PFSK-1 (cell line): ENCODE measurements at regions not wholly inside any gene's neighbourhood (a gene's known extent, or its start where the extent isn't known, plus 50 kb on each side); places are given as distances from the start of the nearest gene placed in this dataset.

Experiments used
- FOXP2 ChIP-seq: optimal IDR thresholded peaks from 2 replicates; pipeline ENCODE3; 2011; ENCODE audit warnings: borderline replicate concordance, control low read depth, inconsistent platforms; ENCODE audit not compliant: insufficient read depth; ENCODE audit errors: extremely low read length, extremely low read depth
- POLR2AphosphoS5 ChIP-seq: IDR thresholded peaks from 2 replicates; pipeline ENCODE4 v1.6.1; 2012; ENCODE audit warnings: low read depth, mild to moderate bottlenecking, control low read depth, low read length, moderate library complexity
- REST ChIP-seq, 2 experiments: IDR thresholded peaks; 2 replicates each; pipeline versions ENCODE4 v1.6.1 to v1.8.0; 2011 to 2012; ENCODE audit warnings: low read depth in 2 of 2, low read length in 2 of 2, control low read depth in 1 of 2, inconsistent platforms in 1 of 2, mild to moderate bottlenecking in 1 of 2, moderate library complexity in 1 of 2; ENCODE audit not compliant: insufficient read depth in 1 of 2
- SIN3A ChIP-seq: IDR thresholded peaks from 2 replicates; pipeline ENCODE4 v1.6.1; 2012; ENCODE audit warnings: mild to moderate bottlenecking, low read length, moderate library complexity, borderline replicate concordance; ENCODE audit not compliant: insufficient read depth
- TAF1 ChIP-seq: IDR thresholded peaks from 2 replicates; pipeline ENCODE4 v1.6.1; 2012; ENCODE audit warnings: low read length, control low read depth, borderline replicate concordance; ENCODE audit not compliant: insufficient read depth

GRCh38 chr7:136441835-136442234 is 426.6 kb upstream of the CHRM2 start:
- TF ChIP-seq REST (IDR thresholded peaks at IDR 0.05; ENCODE audit: insufficient read depth in 1 of 2, low read depth in 2 of 2, low read length in 2 of 2), result no peak
- TF ChIP-seq POLR2AphosphoS5, result no peak
- TF ChIP-seq FOXP2, result no peak
- TF ChIP-seq SIN3A, result no peak
- TF ChIP-seq TAF1, result no peak

DNA sequence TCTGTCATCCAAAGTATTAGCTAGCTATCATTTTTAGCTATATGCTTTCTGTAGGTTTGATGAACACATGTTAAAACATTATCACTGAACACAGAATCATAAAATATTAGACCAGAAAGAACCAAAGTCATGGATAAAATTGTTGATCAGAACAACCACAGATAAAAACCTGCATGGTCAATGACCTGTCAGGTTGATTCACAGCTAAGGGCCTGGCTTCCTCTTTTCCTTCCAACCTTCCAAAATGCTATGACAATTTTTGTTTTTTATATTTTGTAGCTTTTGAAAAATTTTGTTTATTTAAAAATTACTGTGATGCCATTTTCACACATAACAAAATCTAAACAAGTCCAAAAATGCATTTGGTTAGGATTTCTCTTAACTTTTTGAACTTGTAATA is 444.4 kb upstream of the CHRM2 start:
- TF ChIP-seq FOXP2, result no peak
- no peak for TF ChIP-seq SIN3A
- no peak for TF ChIP-seq REST (IDR thresholded peaks at IDR 0.05; ENCODE audit: insufficient read depth in 1 of 2, low read depth in 2 of 2, low read length in 2 of 2)
- TF ChIP-seq POLR2AphosphoS5, result no peak
- TF ChIP-seq TAF1, result no peak

DNA sequence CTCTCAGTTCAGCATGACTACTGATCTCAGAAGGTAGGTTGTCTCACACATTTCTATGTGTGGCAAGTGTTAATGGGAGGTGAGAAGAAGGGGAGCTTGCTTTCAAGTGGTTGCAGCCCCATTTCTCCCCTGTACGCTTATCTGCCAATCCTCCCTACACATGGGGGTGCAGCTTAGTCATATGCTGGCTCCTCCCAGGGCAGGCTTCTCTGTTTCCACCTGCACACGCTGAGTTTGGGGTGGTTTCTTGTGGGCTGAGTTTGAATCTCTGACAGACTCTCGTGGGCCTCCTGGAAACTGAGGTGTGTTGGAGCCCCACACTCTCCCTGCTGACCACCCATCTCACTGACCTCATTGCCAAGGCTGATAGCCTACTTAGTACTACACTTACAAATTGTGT is 435.8 kb upstream of the MTPN start:
- TF ChIP-seq POLR2AphosphoS5, result no peak
- TF ChIP-seq REST (IDR thresholded peaks at IDR 0.05; ENCODE audit: insufficient read depth in 1 of 2, low read depth in 2 of 2, low read length in 2 of 2), result no peak
- TF ChIP-seq SIN3A, result no peak
- TF ChIP-seq FOXP2, result no peak
- no peak for TF ChIP-seq TAF1

- TF ChIP-seq POLR2AphosphoS5 (no peak), REST (IDR thresholded peaks at IDR 0.05; ENCODE audit: insufficient read depth in 1 of 2, low read depth in 2 of 2, low read length in 2 of 2) (no peak), TAF1 (no peak), FOXP2 (no peak), SIN3A (no peak)
Observed at GRCh38 chr7:136405931-136406777, 429.0 kb upstream of the MTPN start.
